NCI-H1417 treated with DMSO at 0.1 percent for 48 hours (cell line): ENCODE measurements at regions not wholly inside any gene's neighbourhood (a gene's known extent, or its start where the extent isn't known, plus 50 kb on each side); places are given as distances from the start of the nearest gene placed in this dataset.
"Not testable (repeated sequence)": the region's sequence is repeated elsewhere in the genome, so short reads cannot be mapped to it uniquely, and the experiment has no call there.

Experiments used
- DNase-seq: peaks from one replicate; lab custom pipeline; 2025; lab: John Stamatoyannopoulos, UW

DNA sequence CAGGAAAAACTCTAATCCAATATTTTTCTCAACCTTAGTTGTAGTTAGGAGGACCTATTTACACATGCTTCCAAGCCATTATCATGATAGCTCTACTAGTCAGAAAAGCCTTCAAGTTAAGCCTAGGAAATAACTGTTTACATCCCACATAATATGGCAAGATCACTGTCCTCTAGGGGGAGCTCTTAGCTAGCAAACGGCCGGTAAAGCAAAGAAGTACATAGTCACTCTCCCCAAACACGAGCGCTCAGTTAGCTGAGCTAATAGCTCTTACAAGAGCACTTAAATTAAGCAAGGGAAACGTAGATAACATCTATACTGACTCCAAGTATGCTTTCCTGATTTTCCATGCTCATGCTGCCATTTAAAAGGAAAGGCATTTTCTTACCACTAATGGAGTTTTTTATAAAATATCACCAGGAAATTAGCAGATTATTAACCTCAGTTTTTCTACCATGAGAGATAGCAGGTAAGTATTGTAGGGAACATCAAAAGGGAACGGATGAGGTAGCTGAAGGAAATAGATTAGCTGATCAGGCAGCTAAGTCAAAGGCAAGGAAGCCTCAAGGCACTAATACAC is 100.6 kb upstream of the PABPC3 start:
- DNase-seq = peak; percentile 55

DNA sequence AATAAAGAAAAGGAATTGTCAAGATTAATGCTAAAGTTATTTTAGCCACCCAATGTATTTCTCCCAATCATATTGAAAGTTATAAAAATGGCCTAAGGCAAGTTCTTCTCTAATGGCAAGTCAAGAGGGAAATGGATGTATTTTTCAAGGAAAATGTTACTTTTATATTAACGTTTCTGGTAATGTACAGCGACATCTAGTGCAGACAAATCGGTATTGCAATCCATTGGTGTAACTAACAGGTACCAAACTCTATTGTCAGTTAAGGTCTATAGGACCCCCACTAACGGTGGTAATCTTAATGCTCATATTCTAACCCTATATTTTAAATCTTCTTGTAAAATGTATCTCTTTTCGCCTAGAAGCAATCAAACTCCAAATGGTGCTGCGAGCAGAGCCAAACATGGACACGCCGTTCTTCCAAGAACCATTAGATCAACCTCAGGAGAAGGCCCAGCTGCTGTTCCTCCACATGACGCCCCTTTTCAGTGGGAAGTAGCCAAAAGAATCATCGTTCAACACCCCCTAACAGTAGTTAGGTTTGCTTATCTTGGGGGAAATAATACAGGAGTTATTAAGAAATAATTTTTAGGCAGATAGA is 98.5 kb upstream of the PABPC3 start:
- DNase-seq = no peak

DNA sequence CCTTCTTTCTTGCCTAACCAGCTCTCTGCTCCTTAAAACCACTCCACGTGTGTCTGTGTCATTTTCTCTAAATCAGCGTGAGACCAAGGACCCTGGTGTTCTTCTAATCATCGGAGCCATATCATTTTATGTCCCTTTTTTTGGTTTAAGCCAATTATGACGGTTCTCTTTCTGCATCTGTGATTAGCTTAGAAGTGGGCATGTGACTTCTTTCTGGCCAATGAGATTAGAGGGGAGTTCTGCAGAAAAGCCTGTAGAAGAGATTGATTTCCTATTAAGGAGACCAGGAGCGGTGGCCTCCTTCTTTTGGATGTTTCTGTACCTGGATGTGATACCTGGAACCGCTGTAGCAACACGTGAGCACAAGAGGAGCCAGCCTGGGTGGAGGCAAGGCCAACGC is 97.5 kb upstream of the PABPC3 start:
- DNase-seq = no peak

DNA sequence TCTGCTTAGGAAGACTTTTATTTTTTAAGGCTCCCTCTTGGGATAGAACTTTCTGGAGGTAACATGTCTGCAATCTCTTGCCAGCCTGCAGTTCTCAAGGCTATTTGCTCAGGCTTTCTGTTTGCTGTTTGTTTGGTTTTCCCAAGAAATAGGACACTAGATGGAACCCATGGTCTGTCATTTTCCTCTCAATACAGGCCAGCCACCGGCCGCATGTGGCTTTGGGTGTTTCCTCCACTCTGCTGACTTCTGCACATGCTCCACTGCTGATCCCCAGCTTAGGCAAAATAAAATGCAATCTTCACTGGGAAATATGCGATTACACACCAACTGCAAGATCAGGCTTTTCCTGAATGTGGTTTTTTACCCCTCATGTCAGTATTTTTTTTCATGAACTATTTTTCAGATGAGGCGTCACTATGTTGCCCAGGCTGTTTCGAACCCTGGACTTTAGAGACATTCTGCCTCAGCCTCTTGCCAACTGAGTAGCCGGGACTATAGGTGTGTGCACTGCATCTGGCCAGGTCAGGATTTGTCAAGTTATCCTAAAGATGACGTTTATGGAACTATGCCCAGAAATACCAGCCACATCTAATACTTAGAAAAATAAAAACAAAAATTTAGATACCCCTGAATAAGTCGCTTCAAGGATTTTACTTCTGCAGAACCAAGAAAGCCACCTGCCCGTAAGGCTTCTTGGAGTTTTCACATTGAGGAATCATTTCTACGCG is 94.3 kb upstream of the PABPC3 start:
- DNase-seq = no peak

DNA sequence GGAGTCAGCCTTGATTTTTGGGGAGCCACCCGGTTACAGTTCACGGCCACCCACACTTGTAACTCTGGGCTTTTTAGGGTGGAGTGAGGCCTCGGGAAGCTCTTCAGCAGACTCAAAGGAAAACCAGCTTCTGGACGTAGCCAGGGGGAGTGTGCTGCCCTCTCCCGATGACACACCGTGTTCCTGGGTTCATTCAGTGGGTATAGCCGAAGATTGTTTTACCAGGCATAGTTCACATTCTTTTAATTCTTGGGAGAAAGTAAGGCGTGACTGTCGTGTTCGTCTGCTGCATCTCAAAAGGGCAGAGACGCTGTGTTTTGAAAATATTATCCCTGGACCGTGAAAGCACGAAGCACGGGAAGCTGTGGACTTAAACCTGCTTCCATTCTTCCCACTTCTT is 93.6 kb upstream of the PABPC3 start:
- not testable (repeated sequence) for DNase-seq

DNA sequence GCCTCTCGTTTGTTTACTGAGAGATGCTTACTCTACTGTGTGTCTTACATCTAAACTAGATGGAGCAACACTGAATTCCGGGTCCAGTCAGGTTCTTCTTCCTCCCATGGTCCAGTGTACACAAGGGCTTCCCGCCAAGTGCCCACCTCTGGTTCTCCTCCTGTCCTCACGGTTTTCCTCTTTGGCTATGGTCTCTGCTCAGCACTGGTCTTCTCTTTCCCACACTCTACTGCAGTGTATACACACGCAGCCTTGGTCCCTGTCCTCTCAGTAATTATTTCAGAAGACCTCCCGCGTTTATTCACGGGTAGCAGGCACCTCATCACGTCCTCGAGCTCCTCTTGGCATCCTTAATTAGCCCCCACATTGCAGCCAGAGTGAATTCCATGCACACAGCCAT is 91.4 kb upstream of the PABPC3 start:
- not testable (repeated sequence) for DNase-seq

DNA sequence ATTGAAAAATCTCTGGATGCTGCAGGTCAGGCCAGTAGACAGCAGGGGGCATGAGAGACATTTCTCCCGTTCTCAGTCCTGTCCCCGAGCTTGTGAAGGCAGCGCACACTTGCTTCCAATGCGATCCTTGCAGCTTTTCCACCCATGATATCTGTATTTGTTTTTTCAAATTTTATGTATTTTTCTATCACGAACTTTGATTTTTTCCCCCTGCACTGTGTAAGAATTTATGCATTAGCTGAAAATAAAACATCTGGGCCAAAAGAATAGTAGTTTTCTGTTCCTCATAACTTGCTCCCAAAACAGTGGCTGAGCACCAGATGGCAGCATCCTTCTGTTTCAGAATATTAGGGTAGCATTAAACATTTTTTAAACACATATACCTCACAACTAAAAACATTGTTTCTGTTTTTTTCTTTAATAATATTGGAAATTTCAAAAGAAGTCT is 90.9 kb upstream of the PABPC3 start:
- DNase-seq = not testable (repeated sequence)

DNA sequence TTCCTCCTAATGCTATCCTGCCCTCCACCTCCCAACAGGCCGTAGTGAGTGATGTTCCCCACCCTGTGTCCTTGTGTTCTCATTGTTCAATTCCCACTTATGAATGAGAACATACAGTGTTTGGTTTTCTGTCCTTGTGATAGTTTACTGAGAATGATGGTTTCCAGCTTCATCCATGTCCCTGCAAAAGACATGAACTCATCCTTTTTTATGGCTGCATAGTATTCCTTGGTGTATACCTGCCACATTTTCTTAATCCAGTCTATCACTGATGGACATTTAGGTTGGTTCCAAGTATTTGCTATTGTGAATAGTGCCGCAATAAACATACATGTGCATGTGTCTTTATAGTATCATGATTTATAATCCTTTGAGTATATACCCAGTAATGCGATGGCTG is 88.5 kb upstream of the PABPC3 start:
- DNase-seq = not testable (repeated sequence)

DNA sequence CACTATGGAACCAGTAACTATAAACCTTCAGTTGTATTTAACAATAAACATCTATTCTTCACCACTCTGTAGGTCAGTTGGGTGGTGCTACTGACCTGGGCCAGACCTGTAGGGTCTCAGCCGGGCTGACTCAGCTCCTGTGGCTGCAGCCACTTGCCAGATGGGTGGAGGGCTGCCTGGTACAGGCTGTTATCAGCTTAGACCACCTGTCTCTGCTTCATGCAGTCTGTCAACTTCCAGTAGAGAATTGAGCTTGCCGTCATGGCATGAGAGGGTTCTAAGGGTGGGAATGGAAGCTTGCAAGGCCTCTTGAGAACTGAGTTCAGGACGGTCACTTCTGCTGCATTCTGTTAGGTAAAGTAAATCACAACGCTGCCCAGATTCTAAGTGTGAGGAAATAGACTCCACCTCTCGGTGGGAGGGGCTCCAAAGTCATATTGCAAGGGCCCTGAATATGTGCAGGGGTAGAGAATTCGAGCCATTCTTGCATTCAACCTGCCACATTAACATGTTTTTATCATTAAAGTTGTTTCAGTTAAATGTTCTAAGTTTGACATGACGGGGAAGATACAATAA is 81.5 kb upstream of the PABPC3 start:
- DNase-seq = not testable (repeated sequence)

DNA sequence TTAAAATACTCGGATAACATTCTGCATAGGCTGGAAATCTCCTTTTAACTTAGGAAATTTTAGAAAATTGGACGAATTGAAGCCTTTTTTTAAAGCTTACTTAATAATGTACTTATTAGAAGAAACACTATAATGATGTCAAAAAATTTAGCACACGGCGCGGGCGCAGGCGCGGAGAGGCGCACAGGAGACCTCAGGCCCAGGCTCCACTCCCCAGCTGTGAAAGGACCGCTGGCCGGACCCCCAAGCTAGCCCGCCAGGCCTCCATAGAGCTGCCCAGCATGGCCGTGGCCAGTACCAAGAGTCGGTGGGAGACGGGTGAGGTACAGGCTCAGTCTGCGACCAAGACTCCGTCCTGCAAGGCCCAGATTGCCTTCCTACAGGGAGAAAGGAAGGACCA is 78.8 kb upstream of the PABPC3 start:
- not testable (repeated sequence) for DNase-seq

DNA sequence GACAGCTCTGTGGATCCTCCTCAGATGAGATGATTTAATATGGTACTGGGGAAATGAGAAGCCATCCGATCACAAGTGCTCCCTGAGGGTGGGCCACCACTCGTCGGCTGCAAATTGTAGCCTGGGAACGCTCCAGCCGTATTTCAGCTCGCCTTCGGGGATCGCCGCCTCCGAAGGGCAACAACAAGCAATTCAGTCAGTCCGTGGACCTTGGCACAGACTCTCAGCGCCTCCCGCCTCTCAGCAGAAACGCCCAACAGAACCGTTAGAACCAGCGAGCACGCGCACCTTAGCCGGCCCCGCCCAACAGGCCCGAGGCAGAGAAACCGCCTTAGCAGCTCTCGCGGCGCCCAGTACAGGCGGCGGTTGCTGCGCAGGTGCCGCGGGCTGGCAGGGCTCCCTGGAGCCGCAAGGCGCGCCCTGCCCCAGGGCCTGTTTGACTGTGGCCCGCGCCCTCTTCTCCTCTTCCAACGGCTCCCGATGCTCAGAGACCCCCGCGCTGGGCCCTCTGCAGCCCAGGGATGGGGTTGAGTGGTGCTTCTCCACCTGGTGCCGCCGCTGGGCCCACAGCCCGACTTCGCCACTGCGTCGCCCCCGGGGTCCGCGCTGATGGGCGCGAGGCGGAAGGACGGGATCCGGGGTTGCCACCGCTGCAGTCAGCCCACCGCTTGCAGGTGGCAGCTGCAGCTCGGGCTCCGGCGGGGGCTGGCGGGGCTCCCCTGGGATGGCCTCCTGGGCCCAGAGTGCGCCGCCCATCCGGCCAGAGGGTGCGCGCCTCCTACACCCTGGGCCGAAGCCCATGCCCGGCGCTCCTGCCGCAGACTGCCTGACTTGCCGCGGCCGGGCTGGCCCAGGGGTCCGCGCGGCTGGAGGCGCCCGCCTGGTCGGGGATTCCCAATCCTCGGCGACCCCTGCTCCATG is 77.9 kb upstream of the PABPC3 start:
- DNase-seq = not testable (repeated sequence)

DNA sequence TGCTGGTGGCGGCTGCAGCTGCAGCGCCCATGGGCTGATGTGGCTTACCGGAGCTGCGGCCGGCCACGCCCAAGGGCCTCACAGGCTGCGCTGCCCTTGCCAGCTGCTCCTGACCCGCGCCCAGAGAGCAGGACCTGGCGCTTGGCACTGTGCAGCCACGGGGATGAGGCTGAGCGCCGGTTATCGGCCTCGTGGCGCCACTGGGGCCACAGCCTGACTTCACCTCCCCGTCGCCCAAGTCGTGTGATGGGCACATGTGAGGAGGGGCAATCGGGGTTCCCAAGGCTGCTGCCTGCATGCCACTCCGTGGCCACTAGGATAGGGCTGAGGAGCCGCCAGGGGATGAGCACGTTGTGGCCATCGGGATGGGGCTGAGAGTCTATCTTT is 77.2 kb upstream of the PABPC3 start:
- DNase-seq = no peak

DNA sequence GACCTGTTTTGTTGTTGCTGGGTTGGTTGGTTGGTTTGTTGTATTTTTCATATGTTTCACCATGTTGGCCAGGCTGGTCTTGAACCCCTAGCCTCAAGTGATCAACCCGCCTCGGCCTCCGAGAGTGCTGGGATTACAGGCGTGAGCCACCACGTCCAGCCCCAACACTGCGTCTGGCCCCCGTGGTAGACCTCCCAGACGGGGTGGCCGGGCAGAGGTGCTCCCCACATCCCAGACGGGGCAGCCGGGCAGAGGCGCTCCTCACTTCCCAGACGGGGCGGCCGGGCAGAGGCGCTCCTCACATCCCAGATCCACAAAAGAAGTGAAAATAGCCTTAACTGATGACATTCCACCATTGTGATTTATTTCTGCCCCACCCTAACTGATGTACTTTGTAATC is 76.2 kb upstream of the PABPC3 start:
- not testable (repeated sequence) for DNase-seq

DNA sequence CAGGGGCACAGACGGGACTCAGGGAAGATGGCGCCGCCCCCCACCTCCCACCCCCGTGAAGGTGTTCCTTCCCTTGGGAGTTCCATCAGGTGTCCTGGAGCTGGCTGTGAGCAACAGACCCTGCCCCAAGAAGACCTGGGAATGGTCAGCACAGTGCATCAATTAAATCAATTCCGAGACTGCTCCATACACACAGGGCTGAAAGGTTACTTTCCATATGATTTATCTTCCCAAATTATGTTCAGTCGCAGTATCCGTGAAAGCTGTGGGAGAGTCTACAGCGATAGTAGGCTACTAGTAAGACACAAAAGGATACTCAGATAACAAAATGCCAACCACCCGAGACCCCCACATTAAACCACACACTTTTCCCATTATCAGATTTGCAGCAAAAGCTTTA is 71.8 kb upstream of the PABPC3 start:
- no peak for DNase-seq

DNA sequence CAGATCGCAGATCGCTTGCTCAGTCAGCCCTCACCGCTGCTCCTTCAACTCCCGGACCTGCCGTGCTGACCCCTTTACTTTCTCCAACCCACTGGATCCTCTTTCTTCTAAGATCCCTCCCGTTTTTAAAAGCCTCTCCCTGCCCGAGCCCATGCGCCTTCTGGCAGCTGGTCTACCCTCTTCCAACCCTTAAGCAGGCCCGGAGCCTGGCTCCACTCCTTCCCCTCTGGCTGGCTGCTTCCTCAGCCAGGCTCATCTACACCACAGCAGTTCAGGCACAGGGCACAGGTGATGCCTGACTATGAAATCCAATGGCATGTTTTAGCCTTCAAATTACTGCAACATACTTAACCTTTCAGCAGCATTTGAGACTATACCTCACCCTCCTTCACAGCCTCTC is 63.8 kb upstream of the PABPC3 start:
- no peak for DNase-seq

DNA sequence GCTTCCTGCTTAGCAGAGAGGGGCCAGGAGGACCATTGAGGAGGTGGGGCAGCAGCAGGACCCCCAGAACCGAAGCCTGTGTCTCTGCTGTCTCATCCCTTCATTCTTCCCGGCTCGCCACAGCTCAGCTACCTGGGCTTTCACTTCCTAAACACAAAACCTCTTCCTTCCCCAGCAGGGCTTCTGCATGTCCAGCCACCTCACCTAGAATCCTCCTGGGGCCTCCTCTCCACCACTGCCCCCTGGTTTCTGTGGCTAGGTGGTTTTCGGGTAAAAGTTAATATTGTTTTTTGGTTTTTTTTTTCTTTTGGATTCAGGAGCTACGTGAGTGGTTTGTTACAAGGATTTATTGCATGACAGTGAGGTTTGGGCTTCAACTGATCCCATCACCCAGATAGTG is 61.8 kb upstream of the PABPC3 start:
- no peak for DNase-seq

DNA sequence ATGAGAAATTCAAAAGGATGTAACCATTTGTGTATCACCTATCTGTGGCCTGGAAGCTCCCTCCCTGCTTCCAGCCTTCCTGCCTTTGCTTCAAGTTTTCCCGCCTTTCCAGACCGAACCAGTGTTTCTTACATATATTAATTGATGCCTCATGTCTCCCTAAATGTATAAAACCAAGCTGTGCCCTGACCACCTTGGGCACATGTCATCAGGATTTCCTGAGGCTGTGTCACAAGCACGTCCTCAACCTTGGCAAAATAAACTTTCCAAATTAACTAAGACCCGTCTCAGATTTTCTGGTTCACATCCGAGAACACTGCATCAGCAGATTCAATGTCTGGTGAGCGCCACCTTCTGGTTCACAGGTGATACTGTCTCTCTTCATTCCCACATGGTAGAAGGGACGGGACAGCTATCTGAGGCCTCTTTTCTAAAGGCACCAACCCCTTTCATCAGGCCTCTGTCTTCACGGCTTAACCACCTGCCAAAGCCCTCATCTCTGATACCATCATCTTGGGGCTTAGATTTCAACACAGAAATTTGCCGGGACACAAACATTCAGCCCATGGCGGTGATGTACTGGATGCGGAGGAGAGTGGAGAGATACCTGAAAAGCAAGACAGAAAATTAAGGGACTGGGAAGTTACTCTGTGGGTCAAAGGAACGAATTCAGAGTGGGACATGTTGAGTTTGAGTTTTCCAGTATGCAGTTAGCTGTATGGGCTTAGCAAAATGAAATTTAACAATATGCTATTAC is 58.7 kb upstream of the PABPC3 start:
- DNase-seq = no peak

DNA sequence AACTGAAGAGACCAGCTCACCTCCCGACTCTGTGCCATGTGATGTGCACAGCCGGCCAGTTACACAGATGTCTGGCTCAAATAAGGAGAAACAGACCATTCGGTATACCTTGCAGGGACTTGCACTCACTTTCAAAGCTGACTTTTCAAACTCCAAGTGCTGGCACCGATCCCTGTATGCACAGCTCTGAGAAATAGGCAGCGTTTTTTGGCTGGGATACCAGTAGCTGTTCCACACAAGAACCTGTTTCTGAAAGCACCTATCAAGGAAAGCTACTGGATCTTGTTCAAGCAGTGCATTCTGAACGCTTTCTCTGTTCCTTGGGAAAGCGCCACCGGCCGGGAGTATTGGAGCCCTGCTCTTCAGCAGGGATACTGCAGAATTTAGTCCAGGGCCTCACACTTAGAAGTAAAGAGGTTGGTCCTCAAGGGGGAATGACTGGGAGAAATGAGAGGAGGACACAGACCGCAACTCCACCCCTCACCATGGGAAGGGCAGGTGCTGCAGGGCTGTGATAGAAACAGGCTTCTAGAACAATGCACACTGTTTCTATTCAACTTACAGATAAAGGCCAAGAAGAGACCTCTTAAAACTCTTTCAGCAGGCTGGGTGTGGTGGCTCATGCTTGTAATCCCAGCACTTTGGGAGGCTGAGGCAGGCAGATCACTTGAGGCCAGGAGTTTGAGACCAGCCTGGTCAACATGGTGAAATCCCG is 53.6 kb upstream of the PABPC3 start:
- no peak for DNase-seq

DNA sequence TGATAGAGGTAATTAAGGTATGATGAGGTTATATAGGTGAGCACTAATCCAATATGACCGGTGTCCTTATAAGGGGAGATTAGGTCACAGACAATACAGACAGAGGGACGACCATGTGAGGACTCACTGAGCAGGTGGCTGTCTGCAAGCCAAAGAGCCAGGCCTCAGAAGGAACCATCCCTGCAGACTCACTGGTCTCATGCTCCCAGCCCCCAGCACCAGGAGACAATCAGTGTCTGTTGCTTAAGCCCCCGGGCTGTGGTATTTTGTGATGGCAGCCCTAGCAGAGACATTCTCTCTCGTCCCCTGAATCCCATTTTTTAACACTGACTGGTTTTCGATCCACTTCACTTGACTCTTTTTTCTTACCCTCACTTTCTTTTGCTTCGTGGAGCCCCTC is 51.9 kb upstream of the PABPC3 start:
- no peak for DNase-seq
